Smooth muscle cell (in vitro differentiated cells): ENCODE measurements at regions not wholly inside any gene's neighbourhood (a gene's known extent, or its start where the extent isn't known, plus 50 kb on each side); places are given as distances from the start of the nearest gene placed in this dataset.
A peak's percentile ranks its signal among the peaks of the same experiment; 100 is the strongest.

Experiments used
- DNase-seq: peaks from one replicate; lab custom pipeline; 2025; ENCODE audit not compliant: unreplicated experiment; lab: John Stamatoyannopoulos, UW
- H2AFZ ChIP-seq: fragments of 200-600 bp; sonication (generic); 2 replicates; pipeline ENCODE4 v1.6.0; 2016; ENCODE audit warnings: antibody characterized with exemption, low read depth, mild to moderate bottlenecking
- H3F3A ChIP-seq: fragments of 200-600 bp; sonication (generic); 2 replicates; pipeline ENCODE4 v1.6.0; 2017; ENCODE audit warnings: antibody characterized with exemption, low read depth
- H3K27ac ChIP-seq: fragments of 200-600 bp; sonication (generic); 2 replicates; pipeline ENCODE4 v1.5.1; 2016; ENCODE audit warnings: low read depth, mild to moderate bottlenecking
- H3K27me3 ChIP-seq: fragments of 200-600 bp; sonication (generic); 2 replicates; pipeline ENCODE4 v1.6.1; 2016; ENCODE audit warnings: low read depth, mild to moderate bottlenecking
- H3K36me3 ChIP-seq: fragments of 200-600 bp; sonication (generic); 2 replicates; pipeline ENCODE4 v1.5.1; 2016; ENCODE audit warnings: low read depth
- H3K4me1 ChIP-seq: fragments of 200-600 bp; sonication (generic); 2 replicates; pipeline ENCODE4 v1.5.1; 2016; ENCODE audit warnings: low read depth
- H3K4me2 ChIP-seq: fragments of 200-600 bp; sonication (generic); 2 replicates; pipeline ENCODE4 v1.6.0; 2016; ENCODE audit warnings: mild to moderate bottlenecking
- H3K4me3 ChIP-seq: fragments of 200-600 bp; sonication (generic); 2 replicates; pipeline ENCODE4 v1.5.1; 2016; ENCODE audit warnings: mild to moderate bottlenecking
- H3K79me2 ChIP-seq: fragments of 200-600 bp; sonication (generic); 2 replicates; pipeline ENCODE4 v1.6.0; 2016; ENCODE audit warnings: low read depth, mild to moderate bottlenecking
- H3K9ac ChIP-seq: fragments of 200-600 bp; sonication (generic); 2 replicates; pipeline ENCODE4 v1.6.0; 2016; ENCODE audit warnings: low read depth
- H3K9me3 ChIP-seq: fragments of 200-600 bp; sonication (generic); replicated peaks from 2 replicates; pipeline ENCODE4 v1.5.1; 2016; ENCODE audit warnings: low read depth
- H4K20me1 ChIP-seq: fragments of 200-600 bp; sonication (generic); 2 replicates; pipeline ENCODE4 v1.6.0; 2016; ENCODE audit warnings: low read depth
- WGBS: methylation state at CpG from one replicate; pipeline ENCODE4 v1.1.7; 2016; ENCODE audit warnings: low lambda C conversion rate; 5-methylcytosine and 5-hydroxymethylcytosine counted together
- TF ChIP-seq, protein P1 (sequence below): fragments of 200-600 bp; sonication (generic); IDR thresholded peaks from 2 replicates; pipeline ENCODE4 v1.5.1; 2017; ENCODE audit warnings: borderline replicate concordance, mild to moderate bottlenecking, antibody characterized with exemption; ENCODE audit not compliant: insufficient read depth, poor library complexity, severe bottlenecking

DNA sequence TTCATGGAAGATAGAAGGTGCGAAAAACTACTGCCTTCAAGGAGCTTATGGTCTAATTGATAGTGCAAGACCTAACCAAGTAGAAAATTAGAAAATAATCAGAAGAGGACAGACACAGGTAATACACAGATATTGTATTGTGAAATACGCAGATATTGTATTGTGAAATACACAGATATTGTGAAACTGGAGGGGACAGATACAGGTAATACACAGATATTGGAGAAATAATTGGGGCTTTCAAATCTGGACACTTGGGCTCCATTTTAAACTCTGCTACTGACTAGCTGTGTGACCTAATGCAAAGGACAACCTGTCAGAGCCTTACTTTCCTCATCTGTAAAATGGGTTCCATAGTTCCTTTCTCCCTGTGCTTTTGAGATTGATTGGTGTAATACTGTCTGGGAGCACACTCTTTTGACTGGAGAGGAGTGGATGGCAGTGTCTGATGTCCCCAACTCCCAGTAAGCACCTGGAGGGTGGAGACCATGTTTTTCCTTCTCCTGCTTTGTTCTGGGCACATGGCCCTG is 272.8 kb downstream of the TLE3 start:
- 98% methylated on average over 2 of the region's 2 CpGs for WGBS
- H4K20me1 ChIP-seq = no peaks in the 10 kb centered on the region
- no peak for DNase-seq

DNA sequence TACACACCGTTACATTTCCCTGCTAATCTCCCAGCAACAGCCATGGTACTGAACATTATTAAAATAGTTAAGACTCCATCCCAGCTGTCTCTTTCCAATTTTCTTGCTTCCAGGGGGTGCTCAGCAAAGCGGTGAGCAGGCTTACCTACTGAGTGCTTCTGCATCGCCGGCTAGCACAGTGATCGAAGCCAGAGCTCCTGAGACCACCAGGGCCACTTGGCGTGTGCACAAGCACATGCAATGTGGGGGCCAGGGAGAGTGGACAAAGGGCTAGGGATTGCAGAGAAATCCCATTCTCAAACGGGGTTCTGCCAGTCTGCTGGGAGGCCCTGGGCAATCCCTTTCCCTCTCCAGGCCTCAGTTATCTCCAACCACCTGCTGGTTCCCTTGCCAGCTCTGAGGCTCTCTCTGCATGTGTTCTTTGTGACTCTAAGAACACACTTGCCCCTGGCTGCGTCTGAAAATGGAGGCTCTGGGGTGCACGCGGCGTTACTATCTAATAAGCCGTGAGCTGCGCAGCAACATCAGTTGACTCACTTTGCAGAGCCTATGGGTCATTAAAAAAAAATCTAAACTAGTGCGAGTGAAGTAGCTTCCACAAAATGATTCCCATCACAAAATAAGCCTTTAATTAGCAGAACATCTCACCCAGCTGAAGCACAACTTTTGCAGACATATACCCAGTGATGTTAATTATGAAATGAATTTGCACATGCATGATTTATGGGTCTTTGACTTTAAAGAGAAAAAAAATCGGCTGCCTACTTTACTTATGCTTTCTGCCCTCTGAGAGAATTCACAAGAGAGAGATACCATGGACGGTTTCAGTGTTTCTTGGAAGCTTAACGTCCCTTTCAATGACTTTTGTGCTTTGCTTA is 271.5 kb downstream of the TLE3 start:
- peak overlapping the region; percentile 39 for H3K4me2 ChIP-seq
- H3K27me3 ChIP-seq = no peaks in the 10 kb centered on the region
- WGBS = 67% methylated on average over 17 of the region's 17 CpGs

More for the DNA sequence above, 272.8 kb downstream of the TLE3 start:
- Histone ChIP-seq H3K4me1 (peaks cover 12% of the 10 kb centered on the region), H3K79me2 (no peaks in the 10 kb centered on the region), H3K4me2 (no peak overlapping the region), H3K9me3 (no peaks in the 10 kb centered on the region), H3K27ac (no peak overlapping the region), H3K27me3 (no peaks in the 10 kb centered on the region), H2AFZ (no peak overlapping the region), H3K9ac (no peak overlapping the region), H3K4me3 (no peak overlapping the region), H3K36me3 (no peaks in the 10 kb centered on the region), H3F3A (no peaks in the 10 kb centered on the region)
- TF ChIP-seq, protein P1, sequence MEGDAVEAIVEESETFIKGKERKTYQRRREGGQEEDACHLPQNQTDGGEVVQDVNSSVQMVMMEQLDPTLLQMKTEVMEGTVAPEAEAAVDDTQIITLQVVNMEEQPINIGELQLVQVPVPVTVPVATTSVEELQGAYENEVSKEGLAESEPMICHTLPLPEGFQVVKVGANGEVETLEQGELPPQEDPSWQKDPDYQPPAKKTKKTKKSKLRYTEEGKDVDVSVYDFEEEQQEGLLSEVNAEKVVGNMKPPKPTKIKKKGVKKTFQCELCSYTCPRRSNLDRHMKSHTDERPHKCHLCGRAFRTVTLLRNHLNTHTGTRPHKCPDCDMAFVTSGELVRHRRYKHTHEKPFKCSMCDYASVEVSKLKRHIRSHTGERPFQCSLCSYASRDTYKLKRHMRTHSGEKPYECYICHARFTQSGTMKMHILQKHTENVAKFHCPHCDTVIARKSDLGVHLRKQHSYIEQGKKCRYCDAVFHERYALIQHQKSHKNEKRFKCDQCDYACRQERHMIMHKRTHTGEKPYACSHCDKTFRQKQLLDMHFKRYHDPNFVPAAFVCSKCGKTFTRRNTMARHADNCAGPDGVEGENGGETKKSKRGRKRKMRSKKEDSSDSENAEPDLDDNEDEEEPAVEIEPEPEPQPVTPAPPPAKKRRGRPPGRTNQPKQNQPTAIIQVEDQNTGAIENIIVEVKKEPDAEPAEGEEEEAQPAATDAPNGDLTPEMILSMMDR = no peak

DNA sequence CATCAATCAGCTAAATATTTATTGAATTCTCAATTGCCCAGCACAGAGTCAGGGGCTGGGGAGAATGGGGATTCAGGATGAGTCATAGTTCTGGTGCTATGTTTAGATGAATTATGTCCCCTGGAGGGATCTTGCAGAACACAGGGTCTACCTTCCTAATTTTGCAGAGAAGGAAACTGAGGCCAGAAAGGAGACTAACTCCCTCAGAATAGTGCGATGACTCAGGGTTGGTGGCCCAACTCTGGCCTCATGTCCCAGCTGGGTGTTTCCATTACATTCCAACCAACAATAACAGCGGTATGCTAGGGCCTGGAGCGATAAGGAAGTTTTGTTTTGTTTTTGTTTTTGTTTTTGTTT is 270.9 kb downstream of the TLE3 start:
- Histone ChIP-seq H3K79me2 (no peaks in the 10 kb centered on the region), H3K27ac (peak overlapping the region; percentile 7), H3K27me3 (no peaks in the 10 kb centered on the region), H3K9me3 (no peaks in the 10 kb centered on the region), H3K4me1 (peaks cover 12% of the 10 kb centered on the region), H3K36me3 (no peaks in the 10 kb centered on the region), H3K4me3 (no peak overlapping the region), H3K9ac (no peak overlapping the region), H2AFZ (no peak overlapping the region), H3K4me2 (peak overlapping the region; percentile 39), H4K20me1 (no peaks in the 10 kb centered on the region), H3F3A (no peaks in the 10 kb centered on the region)
- 66% methylated on average over 3 of the region's 3 CpGs for WGBS
- DNase-seq = no peak
- TF ChIP-seq, protein P1 = no peak

More for the DNA sequence above, 271.5 kb downstream of the TLE3 start:
- Histone ChIP-seq H3K79me2 (no peaks in the 10 kb centered on the region), H3K27ac (peak overlapping the region; percentile 7), H3F3A (no peaks in the 10 kb centered on the region), H3K4me3 (no peak overlapping the region), H3K9ac (no peak overlapping the region), H2AFZ (no peak overlapping the region), H3K4me1 (peaks cover 12% of the 10 kb centered on the region), H3K9me3 (no peaks in the 10 kb centered on the region), H4K20me1 (no peaks in the 10 kb centered on the region), H3K36me3 (no peaks in the 10 kb centered on the region)
- no peak for DNase-seq
- TF ChIP-seq, protein P1 = no peak
